NCI-H524 treated with DMSO at 0.1 percent for 48 hours (cell line): ENCODE measurements at regions not wholly inside any gene's neighbourhood (a gene's known extent, or its start where the extent isn't known, plus 50 kb on each side); places are given as distances from the start of the nearest gene placed in this dataset.

Experiments used
- DNase-seq: peaks from one replicate; lab custom pipeline; 2025; lab: John Stamatoyannopoulos, UW

DNA sequence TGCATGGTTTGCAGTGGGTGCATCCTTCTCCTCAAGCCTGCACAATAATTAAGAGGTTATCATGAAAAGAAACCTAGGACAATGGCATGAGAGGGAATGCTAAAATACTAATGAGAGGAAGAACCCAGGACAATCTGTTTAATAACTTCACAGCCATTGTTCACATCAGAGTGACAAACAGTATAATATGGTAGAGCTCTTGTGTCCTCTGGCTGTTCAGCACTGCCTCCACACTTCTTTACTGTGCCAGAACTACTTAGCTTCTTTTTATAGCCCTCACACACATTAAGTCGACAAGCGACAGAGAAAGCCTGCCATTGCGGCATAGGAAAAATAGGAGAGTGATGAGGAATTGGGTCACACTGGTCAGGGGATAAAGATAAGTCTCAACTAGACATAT, 65.0 kb upstream of the MEIS2 start:
- DNase-seq = no peak

DNA sequence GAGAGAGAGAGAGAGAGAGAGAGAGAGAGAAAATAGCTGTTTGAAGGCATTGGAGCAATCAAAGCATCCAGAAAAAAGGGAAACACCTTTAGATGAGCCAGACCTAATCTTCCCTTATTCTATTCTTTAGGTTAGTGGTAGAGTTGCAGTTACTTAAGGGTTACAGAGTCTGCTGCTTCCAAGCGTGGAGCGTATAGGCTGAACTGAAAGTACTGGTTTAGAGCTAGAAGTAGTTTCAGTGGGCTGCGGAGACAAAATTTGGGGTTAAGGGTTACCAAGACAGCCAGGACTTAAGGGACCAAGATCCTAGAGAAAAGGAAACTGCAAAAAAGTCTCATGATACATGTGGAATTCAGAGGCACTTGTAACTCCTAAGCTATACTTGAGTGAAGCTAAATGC, 66.1 kb upstream of the MEIS2 start:
- DNase-seq = no peak

DNA sequence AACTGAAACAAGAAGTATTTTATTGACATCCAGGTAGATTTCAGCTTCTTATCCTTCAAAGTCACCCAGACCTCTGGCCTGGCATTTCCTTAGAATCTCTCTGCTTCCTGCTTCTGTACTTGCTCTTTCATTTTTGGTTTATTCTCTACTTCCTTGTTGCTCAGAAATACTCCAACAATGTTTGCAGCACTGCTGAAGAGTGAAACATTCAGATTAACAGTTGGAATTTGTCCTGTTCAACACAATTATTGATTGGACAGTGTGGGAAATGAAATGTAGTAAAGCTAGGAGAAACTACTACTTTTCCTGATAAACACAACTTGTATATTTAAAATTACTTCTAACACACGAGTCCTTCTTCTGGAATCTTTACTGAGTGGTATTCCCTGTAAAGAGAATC, 81.0 kb upstream of the MEIS2 start:
- no peak for DNase-seq

DNA sequence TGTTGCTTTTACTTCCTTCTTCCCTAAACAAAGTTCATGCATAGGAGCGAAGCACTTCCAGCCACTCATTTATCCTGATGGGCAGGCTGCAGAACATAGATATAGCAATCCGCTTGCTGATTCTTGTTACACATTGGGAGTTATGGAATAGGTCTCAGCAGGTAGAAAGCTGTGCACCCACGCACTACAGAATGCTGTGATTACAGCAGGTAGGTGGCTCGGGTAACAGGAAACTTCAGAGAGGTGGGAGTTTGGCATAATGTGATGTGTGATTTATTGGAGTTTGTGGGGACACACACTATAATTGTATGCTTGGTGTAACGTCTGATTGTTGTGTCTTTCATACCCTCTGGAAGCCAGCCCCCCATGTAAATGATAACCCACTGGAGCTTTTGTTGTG, 99.2 kb upstream of the MEIS2 start:
- DNase-seq = no peak

DNA sequence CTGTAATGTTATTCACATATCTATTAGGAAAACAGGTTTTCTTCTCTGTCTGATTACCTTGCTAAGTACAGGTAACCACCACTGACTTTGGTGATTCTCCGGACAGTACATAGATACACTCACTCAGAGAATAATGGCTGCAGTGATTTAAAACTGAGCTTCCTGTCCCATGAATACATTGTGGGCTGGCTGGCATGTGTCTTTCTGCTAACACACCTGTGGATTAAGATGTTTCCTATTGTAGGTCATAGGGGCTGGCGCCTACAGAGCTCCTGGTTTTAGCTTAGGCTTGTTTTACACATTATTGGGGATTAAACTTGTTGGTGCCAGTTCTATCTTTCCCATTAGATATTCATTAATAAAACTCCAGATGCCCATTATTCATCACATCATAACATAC, 102.7 kb upstream of the MEIS2 start:
- DNase-seq = no peak

DNA sequence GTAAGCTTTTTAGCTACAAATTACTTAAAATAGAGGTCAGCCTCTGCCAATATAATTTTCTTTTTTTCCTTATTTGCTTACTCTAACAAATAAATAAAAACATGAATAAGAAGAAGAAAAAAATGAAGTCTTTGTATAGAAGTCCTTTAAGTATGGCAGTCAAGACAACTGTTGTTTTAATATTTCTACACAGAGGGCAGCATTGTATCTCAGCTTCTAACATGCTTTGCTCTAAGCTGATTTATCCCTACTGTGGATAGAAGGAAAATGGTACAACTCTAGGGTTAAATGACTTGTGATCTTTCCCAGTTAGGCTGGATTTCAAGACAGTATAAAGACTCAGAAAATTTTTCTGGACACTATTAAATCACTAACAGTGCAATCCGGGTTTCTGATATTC, 104.3 kb upstream of the MEIS2 start:
- DNase-seq = no peak

DNA sequence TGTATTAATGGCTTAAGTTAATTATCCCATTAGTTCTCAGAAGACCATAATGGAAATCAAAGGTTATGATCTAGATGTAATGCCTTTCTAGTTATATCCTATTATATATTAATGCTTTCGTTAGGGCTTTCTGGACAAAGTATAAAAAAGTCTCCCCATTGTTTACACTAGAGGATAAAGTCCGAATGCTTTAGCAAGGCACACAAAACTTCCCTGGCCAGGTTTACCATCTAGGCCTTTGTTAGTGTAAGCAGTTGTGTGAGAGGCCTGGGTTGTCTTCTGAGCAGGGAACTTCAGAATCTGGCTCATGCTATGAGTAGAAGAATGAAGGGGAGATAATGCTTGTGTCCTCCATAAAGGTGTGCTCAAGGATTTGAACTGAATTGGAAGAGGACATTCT, 106.3 kb upstream of the MEIS2 start:
- DNase-seq = no peak

DNA sequence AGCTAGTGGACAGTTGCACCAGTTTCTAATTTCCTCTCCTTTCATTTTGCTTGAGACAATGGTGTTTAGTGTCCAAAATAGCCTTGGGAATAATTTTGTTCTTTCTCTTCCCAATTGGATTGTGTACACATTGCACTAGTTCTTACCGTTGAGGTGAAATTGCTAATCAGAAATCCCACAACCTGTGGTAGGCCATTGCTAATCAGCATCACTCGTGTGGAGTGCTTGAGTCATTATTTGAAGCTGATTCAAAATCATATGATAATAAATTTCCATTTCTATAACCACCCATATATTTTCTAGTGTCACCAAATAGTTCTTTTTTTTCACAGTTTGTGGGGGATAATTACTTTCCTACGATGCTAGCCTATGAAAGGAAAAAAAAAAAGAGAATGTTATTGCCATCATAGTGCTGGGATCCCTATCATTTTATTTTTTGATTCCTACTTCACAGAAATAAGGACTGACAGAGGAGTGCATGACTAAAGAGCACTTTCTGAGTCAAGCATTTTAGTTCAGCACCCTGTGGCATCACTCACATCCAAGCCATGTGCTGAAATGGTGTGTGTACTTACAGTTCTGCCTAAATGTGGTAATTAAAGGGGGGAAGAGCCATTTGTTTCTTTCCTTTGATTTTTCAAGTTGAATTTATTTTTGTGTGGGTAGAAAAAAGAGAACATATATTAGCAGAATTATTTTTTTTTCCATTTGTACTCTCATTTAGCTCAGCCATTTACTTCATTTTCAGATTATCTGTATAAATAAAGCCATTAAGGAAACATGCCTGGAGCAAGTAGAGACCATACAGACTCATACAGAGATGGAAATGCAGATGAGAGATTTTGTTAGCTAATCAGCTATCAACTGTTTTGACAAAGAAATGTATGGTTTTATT, 108.0 kb upstream of the MEIS2 start:
- DNase-seq = no peak

DNA sequence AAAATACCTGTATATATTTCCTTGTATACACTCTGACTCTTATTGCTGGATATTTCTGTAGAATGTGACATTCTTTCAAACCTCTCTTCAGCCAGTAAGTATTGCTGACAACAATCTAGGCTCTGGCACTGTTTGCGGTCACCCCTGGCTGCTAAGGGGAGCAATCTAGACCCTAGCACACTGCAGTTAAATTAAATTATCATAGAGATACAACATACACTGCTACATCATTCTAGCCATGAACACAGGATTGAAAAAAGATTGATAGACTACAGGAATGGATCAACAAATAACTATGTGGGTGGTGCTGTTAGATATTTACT, 108.7 kb upstream of the MEIS2 start:
- no peak for DNase-seq

DNA sequence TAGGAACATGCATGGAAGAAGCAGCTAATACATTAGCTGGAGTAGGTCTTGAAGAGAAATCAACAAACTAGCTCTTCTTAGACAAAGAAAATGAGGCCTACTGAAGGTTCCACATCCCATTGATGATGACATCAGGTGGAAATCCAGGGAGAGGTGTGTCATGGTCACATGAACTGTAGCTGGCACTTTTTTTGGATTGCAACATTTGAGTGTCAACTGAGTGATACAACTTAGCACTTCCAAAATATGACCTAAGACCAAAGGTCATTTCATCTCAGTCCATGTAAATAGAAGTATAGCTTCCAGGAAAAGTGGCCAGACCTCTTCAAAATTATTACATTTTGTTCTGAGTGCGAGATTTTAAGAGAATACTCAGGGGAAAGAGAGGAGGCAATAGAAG, 117.2 kb upstream of the MEIS2 start:
- DNase-seq = no peak

DNA sequence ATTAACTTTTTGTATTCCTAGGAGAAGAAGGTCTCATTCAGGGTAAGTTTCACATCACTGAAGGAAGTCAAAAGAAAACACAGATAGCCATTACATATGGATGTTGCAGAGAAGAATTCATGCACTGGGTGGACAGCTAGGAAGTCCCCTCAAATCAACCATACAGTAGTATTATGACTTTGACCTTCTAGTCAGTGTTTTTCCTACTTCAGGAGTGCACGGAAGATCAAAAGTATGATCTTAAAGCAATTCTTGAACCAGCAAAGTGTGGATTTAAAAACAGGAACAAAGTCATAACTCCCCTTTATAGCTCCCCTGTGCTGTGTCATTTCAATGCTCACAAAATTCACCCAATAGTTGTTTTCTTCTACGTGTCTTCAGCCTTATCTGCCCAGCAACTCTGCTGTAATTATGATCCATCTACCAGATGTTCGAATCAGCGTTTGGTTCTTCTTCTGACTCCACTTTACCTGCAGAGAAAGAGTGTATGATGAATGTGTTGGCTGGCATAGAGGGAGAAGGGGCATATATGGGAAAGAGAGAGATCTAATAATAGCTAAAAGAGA, 118.1 kb upstream of the MEIS2 start:
- DNase-seq = no peak

DNA sequence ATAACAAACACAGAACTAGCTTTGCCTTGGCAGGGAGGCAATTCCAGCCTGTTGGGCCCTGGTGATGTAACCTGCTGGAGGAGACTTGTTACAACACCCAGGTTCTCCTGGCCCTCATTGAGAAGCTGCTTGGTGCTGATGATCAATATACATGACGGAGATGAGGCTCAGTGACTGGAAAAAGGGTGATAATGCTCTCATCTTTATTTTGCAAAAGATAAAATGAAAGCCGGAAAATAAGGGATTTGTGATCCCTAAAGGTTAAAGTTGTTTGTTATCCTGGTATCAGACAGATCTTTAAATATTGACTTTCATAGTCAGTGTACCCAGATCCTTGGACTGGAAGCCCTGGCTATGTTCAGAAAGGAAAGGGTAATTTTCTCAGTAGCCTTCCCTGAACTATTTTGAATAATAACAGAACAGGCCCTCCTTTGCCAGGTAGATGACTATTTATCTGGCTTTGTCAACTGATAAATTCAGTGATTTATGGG, 118.9 kb upstream of the MEIS2 start:
- no peak for DNase-seq

DNA sequence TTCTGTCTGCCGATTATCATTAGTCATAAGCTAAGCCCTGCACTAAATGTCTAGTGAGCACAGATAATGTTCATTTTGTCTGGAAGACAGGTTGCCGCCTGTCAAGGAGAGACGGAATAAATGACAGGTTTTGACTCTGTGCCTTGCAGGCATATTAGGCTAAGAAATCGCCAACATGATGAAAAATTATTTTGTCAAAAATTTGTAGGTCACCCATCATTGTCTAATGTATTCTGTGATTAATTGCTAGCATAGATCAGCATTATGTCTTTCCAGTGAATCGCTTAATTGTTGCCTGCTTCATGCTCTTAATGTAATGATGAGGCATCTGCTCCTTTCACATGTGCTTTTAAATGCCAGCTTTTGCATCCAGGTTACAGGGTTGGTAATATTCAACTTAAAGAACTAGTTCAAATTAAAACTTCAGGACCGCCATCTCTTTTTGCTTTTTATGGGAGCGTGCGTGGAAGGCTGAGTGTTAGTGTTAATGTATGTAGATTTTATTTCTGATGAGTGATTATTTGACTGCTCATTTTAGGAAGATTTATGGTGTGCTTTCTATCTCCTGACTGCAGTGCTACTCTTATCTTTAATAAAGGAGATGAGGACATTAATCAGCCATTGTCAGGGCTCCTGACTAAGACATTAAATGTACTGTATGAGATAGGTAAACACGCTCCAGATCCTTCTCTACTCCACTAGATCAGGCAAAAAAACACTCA, 120.8 kb upstream of the MEIS2 start:
- DNase-seq = no peak

DNA sequence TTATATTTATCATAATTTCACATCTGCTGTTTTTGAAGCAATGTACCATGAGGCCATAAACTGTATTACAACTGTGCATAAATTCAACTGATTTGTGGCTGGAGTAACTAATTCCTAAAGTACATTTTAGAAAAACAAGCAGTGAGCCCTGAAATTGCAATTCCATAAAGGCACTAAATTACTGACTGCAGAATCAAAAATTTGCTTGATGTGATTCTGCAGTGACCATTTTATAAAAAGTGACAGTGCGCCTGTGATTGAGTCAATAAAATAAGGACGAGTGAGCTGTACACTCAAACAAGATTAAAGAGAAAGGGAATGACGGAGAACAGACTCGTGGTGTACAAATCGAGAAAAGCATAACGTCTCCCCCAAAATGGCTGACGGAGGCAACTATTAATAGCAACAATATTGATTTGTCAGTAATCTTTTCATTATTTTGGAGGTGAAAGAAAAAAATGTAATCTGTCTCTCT, 121.4 kb upstream of the MEIS2 start:
- no peak for DNase-seq

DNA sequence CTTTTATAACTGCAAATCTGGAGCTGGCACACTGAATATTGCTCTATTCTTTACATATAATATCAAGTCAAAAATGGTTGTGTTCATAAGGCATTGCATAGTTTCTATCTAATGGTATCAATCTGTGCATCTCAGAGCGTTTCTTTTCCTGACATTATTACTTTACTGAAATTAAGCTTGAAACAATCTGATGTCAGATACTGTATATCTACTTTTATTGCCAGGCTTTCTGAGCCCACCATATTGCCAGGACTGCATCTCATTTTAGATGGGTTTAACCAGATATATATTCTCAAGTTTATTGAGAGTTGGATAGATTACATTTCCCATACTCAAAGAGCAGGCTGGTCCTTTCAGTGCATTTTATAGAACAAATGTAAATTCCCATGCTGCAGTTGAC, 122.7 kb upstream of the MEIS2 start:
- no peak for DNase-seq

DNA sequence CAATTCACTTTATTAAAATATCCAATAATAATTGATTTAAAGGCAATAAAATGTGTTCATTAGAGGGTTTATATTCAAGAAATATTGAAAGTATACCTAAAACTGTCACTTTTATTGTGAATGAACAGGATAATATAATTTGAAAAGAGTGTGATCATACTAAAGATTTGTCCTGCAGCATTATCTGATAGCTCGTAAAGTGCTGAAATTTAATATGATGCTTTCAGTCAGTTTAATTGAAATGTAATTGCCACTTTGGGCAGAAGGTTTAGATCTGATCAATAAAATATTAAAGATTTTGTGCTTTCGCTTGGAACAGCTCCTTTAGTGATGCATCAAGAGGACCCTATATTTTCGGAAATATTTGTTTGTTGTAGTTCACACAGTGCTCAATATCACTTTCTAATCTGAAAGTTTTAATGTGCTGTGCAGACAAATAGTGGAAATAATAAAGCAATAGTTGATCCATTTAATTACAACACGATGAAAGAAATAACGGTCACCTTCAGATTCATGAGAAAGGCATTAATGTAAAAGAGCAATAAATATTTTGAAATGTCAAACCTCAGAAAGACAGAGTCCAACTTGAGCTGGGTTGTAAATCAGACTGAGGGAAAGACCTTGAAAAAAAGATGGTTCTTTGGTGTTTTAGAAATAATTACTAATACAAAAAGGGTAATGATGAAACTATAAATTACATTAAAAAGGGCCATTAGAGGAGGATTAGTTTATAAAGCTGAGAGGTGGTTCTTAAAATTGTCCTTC, 129.7 kb upstream of the MEIS2 start:
- DNase-seq = no peak

DNA sequence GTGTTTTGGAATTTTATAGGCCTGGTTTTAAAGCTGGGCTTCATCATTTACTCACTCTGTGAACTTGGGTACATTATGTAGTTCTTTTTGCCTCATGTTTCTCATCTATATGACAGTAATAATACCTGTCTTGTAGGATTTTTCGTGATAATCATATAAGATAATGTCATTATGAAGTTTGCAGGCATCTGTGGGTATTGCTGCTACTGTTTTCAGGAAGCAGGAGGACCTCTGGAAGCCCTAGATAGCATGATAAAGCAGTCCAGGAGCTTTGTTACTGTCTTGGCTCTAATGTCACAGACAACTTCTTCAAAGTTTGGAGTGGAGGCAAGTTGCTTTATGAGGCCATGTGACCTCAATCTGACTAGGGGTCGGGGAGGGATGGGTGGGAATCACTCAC, 145.0 kb upstream of the MEIS2 start:
- DNase-seq = no peak

DNA sequence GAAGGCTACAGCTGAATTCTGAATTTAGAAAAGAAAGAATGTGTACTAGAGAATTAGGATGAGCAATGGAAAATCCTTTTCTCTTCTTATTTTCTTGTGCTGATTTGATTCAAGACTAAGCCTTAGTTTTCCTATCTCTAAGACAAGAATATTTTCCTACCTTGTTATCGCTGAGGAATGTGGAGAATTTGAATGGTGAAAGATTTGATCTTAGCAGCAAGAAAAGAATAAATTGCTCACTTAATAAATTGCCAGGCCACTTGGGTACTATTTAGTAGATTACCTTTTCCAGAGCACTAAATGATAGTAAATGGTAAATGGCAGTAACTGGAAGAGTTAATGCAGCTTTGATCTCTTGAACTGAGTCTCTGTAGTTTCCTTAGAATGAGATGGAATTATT, 145.7 kb upstream of the MEIS2 start:
- no peak for DNase-seq

DNA sequence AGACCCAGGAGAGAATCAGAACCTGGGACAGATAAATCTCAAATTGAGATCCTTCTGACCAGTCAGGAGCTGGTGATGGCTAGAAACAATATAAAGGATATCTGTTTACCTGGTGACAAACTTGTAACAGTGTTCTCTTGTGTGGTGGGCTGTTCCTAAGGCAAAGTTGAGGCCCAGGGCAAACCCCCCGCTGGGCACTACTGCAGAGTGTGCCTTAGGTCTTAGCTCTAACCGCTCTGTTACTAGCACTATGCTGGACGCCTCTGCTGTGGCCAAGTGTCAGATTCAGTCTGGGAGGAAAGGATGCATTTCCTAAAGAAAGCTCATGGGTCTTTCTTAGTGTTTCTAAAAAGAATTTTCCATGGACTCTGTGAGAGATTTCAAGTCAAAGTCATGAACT, 146.5 kb upstream of the MEIS2 start:
- no peak for DNase-seq

DNA sequence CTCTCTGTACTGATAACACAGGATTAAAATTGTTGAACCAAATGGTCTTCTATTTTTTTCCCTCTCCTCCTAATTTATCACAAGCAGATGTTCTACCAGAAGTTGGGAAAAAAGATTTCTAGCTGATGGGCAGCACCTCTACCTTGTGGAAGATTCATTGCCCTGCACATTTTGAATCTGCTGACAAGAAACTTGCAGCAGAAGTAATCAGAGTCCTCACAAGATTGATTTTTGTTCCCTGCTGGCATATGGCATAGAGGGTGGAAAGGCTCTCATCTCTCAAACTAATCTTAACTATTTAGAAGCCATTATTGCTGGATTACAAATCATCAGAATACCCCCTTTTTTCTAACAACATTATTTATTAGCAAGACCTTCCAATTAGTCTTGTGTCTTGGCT, 148.9 kb upstream of the MEIS2 start:
- DNase-seq = peak; percentile 66

DNA sequence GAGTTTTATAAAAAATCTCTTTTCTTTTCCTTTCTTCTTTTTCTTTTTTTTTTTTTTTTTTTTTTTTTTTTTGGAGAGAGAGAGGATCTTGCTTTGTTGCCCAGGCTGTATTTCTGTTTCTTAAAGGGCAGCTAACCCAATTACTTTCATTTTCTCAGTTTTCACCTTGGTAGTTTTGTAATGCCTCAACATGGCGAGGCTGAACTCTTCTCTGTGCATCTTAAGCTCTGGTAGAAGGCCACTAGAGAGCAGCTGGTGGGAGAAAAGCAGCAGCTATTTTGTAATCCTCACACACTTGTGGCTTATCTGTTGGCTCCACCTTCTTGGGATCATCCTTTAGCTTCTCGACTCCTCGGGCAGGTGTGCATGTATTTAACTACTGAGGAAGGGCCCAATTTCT, 152.2 kb upstream of the MEIS2 start:
- peak; percentile 31 for DNase-seq

DNA sequence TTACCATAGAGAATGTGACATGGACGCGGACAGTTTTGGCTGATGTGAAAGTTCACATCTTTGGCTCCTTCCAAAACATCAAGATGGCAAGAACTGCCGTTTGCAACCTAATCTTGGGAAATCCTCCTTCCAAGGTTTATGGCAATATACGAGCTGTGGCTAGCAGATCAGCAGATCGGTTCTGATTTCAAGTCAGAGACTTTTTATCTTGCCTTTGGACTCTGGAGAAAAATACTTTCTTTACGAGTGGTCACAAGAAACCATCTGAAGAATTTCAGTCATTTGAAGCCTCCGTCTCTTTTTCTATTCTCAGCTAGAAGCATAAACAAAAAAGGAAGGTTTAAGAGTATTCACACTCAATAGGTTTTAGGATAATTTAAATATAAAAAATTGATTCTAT, 153.5 kb upstream of the MEIS2 start:
- no peak for DNase-seq
